Naive thymus-derived CD8-positive, alpha-beta T cell (primary cell): ENCODE measurements at regions not wholly inside any gene's neighbourhood (a gene's known extent, or its start where the extent isn't known, plus 50 kb on each side); places are given as distances from the start of the nearest gene placed in this dataset.

ENCODE experiments used
- ATAC-seq, 2 donors: fragments of 150-1000 bp; cut with Tn5 transposase in 1 of 2; sonication (Bioruptor Pico), chemical (Tn5 transposase) in 1 of 2; 1 replicate in 1 of 2; 2 replicates in 1 of 2; pipeline ENCODE4 v1.10.0; 2021; ENCODE audit warnings: mild to moderate bottlenecking in 2 of 2, moderate library complexity in 2 of 2
- POLR2A ChIA-PET: fragments of 350-600 bp; sonication (Branson Sonifier 250); formaldehyde crosslinking; loops from one replicate; lab custom pipeline; 2021; ENCODE audit warnings: antibody characterized with exemption; lab: Charles Lee
- DNase-seq, 10 donors: peaks; one replicate each; pipeline versions ENCODE4 v3.0.0 to v3.0.0-alpha.2; 2020 to 2022
- H3K27ac Mint-ChIP-seq, 10 donors: one replicate each; pipeline ENCODE4 v1.8.0; 2020 to 2022; ENCODE audit warnings: mild to moderate bottlenecking in 10 of 10, mixed read lengths in 10 of 10, moderate library complexity in 4 of 10, inconsistent platforms in 1 of 10
- H3K27me3 Mint-ChIP-seq, 5 donors: one replicate each; pipeline ENCODE4 v1.8.0; 2021 to 2022; ENCODE audit warnings: mixed read lengths in 5 of 5
- H3K36me3 Mint-ChIP-seq, 3 donors: one replicate each; pipeline ENCODE4 v1.8.0; 2020 to 2022; ENCODE audit warnings: mixed read lengths in 3 of 3, mild to moderate bottlenecking in 2 of 3, inconsistent platforms in 1 of 3
- H3K4me1 Mint-ChIP-seq, 4 donors: one replicate each; pipeline ENCODE4 v1.8.0; 2021 to 2022; ENCODE audit warnings: mixed read lengths in 4 of 4
- H3K4me3 Mint-ChIP-seq, 10 donors: one replicate each; pipeline ENCODE4 v1.8.0; 2020 to 2022; ENCODE audit warnings: mild to moderate bottlenecking in 10 of 10, mixed read lengths in 10 of 10, moderate library complexity in 6 of 10, inconsistent platforms in 1 of 10
- H3K9me3 Mint-ChIP-seq, 9 donors: one replicate each; pipeline ENCODE4 v1.8.0; 2020 to 2022; ENCODE audit warnings: mixed read lengths in 9 of 9, mild to moderate bottlenecking in 3 of 9, inconsistent platforms in 1 of 9, moderate library complexity in 1 of 9

DNA sequence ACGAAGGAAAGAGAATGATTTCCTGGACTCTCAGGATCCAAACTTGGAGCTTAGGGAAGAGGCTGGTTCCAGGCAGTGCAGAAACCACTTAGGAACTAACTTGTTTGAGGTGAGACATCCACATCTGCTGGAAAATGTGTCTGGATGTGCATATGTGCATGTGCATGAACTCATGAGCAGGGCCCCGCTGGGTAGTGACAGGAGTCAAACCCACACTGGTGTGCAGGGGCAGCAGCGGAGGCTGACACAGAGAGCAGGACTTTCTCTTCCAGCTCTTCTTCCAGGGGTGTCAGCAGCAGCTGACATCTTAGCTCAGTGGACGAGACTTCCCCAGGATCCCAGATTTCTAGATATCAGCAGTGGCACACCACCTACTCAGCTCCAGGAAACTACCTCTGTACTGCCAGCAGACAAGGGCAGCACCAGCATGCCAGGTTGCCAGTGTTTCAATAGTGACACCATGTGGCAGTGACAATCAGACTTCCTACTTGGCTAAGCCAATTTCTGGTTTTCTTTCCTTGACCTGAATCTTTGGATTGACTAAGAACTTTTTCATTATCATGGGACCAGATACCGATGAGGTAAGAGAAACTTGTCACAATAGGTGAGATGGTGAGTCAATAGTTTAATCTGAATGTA lies 227.5 kb upstream of the ZC3H12C start:
- no peak overlapping the region for H3K27ac Mint-ChIP-seq
- no peak overlapping the region for H3K4me3 Mint-ChIP-seq
- H3K4me1 Mint-ChIP-seq: no peaks in the 10 kb centered on the region
- DNase-seq: peak in 1 of 10 donors; percentile 48
- H3K27me3 Mint-ChIP-seq: peaks cover 0 to 10% (median 2%) of the 10 kb centered on the region in 5 donors
- POLR2A ChIA-PET: no interaction called here
- no peak for ATAC-seq
- H3K9me3 Mint-ChIP-seq: peaks cover 0 to 4% (median 0%) of the 10 kb centered on the region in 9 donors
- no peaks in the 10 kb centered on the region for H3K36me3 Mint-ChIP-seq

DNA sequence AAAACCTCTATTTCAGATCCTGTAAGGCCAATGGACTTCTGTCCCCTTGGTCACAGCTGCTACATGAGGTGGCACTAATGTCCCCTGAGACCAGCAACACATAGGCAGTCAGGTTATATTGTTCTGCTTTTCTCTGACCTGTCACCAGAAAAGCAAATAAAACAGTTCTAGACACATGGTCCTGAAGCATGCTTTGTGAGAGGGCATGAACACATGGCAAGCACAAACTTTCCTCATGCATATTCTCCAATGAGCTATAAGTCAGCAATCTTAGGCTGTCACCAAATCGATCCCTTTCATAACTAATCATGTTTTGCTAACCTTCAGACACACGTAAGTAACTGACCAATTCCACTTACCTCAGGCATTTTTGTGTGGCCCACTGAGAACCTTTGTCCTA lies 225.4 kb upstream of the ZC3H12C start:
- H3K27ac Mint-ChIP-seq: no peak overlapping the region
- no peak for ATAC-seq
- peaks cover 0 to 7% (median 2%) of the 10 kb centered on the region in 5 donors for H3K27me3 Mint-ChIP-seq
- no peak for DNase-seq
- H3K4me3 Mint-ChIP-seq: no peak overlapping the region
- no peaks in the 10 kb centered on the region for H3K4me1 Mint-ChIP-seq
- H3K36me3 Mint-ChIP-seq: no peaks in the 10 kb centered on the region
- peaks cover 0 to 5% (median 0%) of the 10 kb centered on the region in 9 donors for H3K9me3 Mint-ChIP-seq
- POLR2A ChIA-PET: no interaction called here

DNA sequence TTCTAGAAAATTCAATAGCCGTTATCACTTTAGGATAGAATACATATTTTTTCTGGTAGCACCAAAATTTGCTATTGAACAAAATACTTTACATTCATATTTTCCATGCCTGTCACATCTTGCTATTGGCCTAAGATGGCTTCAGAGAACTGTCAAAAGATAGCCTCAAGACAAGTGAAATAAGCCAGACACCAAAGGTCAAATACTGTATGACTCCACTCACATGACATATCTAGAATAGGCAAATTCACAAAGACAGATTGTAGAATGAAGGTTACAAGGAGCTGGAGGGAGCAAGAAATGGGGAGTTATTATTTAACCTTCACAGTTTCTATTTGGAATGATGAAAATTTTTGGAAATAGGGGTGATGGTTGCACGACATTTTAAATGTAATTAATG lies 223.7 kb upstream of the ZC3H12C start:
- Mint-ChIP-seq H3K27ac (no peak overlapping the region), H3K36me3 (no peaks in the 10 kb centered on the region), H3K4me3 (no peak overlapping the region), H3K9me3 (peaks cover 0 to 6% (median 0%) of the 10 kb centered on the region in 9 donors), H3K4me1 (no peaks in the 10 kb centered on the region), H3K27me3 (peaks cover 0 to 7% (median 2%) of the 10 kb centered on the region in 5 donors)
- DNase-seq (no peak), ATAC-seq (no peak)
- POLR2A ChIA-PET: no interaction called here

DNA sequence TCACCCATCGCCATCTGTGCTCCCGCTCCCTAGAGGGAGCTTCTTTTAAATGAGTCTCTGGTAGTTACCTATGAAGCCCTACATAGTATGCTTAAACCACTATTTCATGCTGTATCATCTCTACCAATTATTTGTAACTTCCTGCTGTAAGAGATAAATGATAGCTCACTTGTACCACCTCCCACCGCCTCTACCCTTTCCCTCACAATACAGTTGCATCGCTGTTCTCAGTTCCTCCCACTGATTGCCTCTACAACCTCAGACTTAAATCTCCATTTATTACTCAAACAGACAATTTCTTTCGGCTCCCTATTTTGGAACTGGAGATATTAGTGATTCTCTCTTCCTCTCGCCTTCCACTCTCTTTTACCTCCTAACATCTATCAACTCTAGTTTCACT lies 222.9 kb upstream of the ZC3H12C start:
- ATAC-seq (no peak), DNase-seq (no peak)
- H3K36me3 Mint-ChIP-seq: no peaks in the 10 kb centered on the region
- no peaks in the 10 kb centered on the region for H3K4me1 Mint-ChIP-seq
- no peak overlapping the region for H3K4me3 Mint-ChIP-seq
- H3K27ac Mint-ChIP-seq: no peak overlapping the region
- POLR2A ChIA-PET: no interaction called here
- H3K27me3 Mint-ChIP-seq: peaks cover 0 to 7% (median 2%) of the 10 kb centered on the region in 5 donors
- peaks cover 0 to 6% (median 0%) of the 10 kb centered on the region in 9 donors for H3K9me3 Mint-ChIP-seq

DNA sequence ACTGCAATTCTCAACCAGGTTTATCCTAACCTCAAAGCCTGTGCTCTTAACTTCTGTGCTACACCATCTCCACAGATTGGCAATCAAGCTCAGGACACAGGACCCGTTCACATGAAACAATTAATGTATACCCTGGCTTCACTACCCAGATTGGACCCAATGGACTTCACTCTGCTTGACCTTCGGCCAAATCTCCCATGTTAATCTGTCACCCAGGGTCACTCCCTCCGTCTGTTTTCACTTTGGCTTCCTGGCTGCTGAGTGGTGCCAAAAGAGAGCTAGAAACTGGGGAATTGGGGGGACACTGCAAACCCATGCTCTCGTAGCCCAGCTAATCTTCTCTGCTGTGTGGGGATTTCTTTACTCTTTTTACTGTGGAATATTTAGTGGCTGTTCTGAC lies 216.1 kb upstream of the ZC3H12C start:
- POLR2A ChIA-PET: no interaction called here
- Mint-ChIP-seq H3K4me3 (no peak overlapping the region), H3K27me3 (peaks cover 0 to 3% (median 0%) of the 10 kb centered on the region in 5 donors), H3K36me3 (no peaks in the 10 kb centered on the region), H3K27ac (no peak overlapping the region), H3K9me3 (peaks cover 0 to 6% (median 3%) of the 10 kb centered on the region in 9 donors), H3K4me1 (no peaks in the 10 kb centered on the region)
- ATAC-seq (no peak), DNase-seq (no peak)

DNA sequence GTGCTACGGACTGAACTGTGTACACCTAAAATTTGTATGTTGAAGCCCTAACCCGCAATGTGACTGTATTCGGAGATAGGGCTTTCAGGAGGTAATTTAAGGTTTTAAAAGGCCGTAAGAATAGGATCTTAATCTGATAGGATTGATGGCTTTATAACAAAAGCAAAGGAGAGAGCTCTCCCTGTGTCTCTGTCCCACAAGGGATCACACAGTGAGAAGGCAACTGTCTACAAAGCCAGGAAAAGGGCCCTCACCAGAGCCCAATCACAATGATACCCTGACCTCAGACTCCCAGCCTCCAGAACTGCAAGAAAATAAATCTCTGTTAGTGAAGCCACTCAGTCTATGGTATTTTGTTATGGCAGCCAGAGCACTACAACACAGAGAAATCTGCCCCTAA lies 208.7 kb upstream of the ZC3H12C start:
- POLR2A ChIA-PET: no interaction called here
- Mint-ChIP-seq H3K27me3 (peaks cover 4 to 22% (median 7%) of the 10 kb centered on the region in 5 donors), H3K4me3 (no peak overlapping the region), H3K27ac (no peak overlapping the region), H3K4me1 (no peaks in the 10 kb centered on the region), H3K36me3 (no peaks in the 10 kb centered on the region), H3K9me3 (peaks cover 0 to 22% (median 7%) of the 10 kb centered on the region in 9 donors)
- ATAC-seq: no peak
- no peak for DNase-seq

DNA sequence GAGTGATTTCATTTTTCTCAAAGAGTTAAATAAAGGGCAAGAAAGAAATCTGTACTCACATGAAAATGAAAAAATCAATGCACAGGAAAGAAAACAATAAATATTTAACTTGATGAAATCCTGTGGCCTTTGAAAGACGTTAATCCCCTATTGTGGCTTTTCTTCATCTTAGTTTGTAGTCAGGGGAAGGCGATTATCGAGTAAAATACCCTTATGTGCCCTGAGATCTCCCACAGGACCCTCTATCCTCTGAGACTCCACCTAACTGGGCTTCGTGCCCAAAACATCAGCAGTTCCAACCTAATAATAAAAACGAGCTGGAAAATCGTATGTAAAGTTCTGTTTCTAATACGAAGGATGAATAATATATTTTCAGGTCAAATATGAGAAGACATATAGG lies 208.2 kb upstream of the ZC3H12C start:
- no peak overlapping the region for H3K4me3 Mint-ChIP-seq
- POLR2A ChIA-PET: no interaction called here

DNA sequence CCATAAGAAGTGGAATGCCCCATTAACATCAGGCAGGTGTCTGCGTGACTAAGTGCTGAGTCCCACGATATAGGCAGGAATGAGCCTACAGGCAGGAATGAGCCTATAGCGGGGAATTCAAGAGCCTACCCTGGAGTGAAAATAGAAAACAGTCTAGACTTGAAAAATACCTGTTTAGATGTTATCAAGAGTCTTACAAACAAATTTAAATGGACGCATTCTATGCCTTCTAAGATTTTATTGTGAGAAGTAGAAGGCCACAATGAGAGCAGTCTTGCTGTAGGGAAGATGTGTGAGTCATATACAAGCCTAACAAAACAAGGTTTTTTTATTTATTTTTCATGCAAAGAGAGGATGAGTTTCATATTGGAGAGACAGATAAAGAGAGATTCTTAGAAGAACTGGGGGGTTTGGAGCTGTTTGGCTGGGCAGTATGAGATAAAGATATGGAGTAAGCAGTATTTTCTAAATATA lies 200.8 kb upstream of the ZC3H12C start:
- Mint-ChIP-seq H3K36me3 (no peaks in the 10 kb centered on the region), H3K4me1 (no peaks in the 10 kb centered on the region), H3K27ac (no peak overlapping the region), H3K27me3 (peaks cover 5 to 40% (median 7%) of the 10 kb centered on the region in 5 donors), H3K9me3 (peaks cover 0 to 6% (median 0%) of the 10 kb centered on the region in 9 donors), H3K4me3 (no peak overlapping the region)
- no peak for DNase-seq
- no peak for ATAC-seq
- POLR2A ChIA-PET: no interaction called here

More for the DNA sequence above, 208.2 kb upstream of the ZC3H12C start:
- no peaks in the 10 kb centered on the region for H3K36me3 Mint-ChIP-seq
- no peaks in the 10 kb centered on the region for H3K4me1 Mint-ChIP-seq
- H3K9me3 Mint-ChIP-seq: peaks cover 0 to 22% (median 7%) of the 10 kb centered on the region in 9 donors
- peaks cover 4 to 26% (median 7%) of the 10 kb centered on the region in 5 donors for H3K27me3 Mint-ChIP-seq
- DNase-seq (no peak), ATAC-seq (no peak)
- no peak overlapping the region for H3K27ac Mint-ChIP-seq

DNA sequence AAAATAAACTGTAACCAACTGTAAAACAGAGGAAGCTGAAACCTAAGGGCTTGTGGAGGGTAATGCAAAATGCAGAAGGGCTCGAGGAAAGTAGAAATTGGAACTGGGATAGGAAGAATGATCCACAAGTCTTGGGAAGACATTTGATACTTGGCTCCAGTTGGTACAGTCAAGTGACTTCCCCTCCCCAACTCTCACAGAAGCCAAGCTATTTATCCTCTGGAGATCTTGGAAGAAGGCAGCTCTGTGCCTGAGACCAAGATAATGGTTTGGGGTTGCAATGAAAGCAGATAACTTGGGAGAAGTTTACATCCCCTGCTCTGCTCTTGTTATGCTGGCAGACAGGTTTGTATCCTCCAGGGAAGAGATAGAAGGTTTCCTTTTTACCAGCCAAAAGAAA lies 198.9 kb upstream of the ZC3H12C start:
- DNase-seq (no peak), ATAC-seq (no peak)
- Mint-ChIP-seq H3K36me3 (peaks cover 0 to 15% (median 3%) of the 10 kb centered on the region in 3 donors), H3K27me3 (peaks cover 4 to 37% (median 7%) of the 10 kb centered on the region in 5 donors), H3K4me1 (no peaks in the 10 kb centered on the region), H3K27ac (no peak overlapping the region), H3K4me3 (no peak overlapping the region), H3K9me3 (peaks cover 0 to 19% (median 10%) of the 10 kb centered on the region in 9 donors)
- POLR2A ChIA-PET: no interaction called here

DNA sequence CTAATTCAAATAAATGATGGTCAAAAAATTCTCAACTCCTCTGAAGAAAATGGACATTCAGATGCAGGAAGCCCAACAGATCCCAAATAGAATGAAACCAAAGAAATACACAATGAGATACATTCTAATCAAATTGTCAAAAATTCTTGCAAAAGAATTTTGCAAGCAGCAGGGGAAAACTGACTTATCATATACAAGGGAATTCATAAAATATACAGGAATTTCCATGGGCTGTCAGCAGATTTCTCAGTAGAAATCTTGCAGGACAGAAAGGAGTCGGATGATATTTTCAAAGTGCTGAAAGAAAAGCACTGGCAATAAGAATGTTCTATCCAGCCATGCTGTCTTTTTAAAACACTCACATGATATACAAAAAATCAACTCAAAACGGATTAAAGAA lies 194.6 kb upstream of the ZC3H12C start:
- H3K27ac Mint-ChIP-seq: no peak overlapping the region
- DNase-seq (no peak), ATAC-seq (no peak)
- H3K27me3 Mint-ChIP-seq: peaks cover 2 to 17% (median 11%) of the 10 kb centered on the region in 5 donors
- H3K4me1 Mint-ChIP-seq: no peaks in the 10 kb centered on the region
- peaks cover 0 to 38% (median 12%) of the 10 kb centered on the region in 9 donors for H3K9me3 Mint-ChIP-seq
- peaks cover 0 to 21% (median 3%) of the 10 kb centered on the region in 3 donors for H3K36me3 Mint-ChIP-seq
- POLR2A ChIA-PET: no interaction called here
- no peak overlapping the region for H3K4me3 Mint-ChIP-seq

DNA sequence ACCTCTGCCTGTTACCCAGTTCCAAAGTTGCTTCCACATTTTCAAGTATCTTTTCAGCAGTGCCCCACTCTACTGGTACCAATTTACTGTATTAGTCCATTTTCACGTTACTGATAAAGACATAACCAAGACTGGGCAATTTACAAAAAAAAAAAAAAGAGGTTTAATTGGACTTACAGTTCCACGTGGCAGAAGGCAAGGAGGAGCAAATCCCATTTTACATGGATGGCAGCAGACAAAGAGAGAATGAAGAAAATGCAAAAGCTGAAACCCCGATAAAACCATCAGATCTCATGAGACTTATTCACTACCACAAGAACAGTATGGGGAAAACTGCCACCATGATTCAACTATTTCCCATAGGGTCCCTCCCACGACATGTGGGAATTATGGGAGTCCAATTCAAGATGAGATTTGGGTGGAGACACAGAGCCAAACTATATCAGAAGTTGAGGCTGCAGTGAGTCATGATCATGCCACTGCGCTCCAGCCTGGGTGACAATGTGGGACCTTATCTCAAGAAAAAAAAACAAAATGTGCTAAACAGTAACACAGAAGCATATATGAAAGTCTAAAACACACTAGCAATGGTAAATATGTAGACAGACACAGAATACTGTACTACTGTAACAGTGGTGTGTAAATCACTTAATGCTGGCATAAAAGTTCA lies 190.3 kb upstream of the ZC3H12C start:
- H3K27me3 Mint-ChIP-seq: peaks cover 2 to 14% (median 6%) of the 10 kb centered on the region in 5 donors

DNA sequence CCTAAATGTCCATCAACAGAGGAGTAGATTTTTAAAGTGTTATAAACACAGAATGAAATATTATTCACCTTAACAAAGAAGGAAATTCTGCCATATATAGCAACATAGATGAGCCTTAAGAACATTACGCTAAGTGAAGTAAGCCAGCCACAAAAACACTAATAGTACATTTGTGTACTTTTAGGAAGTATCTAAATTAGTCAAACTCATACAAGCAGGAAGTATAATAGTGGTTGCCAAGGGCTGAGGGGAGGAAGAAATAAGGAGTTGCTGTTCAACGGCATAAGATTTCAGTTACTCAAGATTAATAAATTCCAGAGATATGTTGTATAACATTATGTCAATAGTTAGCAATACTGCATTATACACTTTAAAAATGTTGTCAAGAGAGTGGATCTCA lies 181.7 kb upstream of the ZC3H12C start:
- H3K27me3 Mint-ChIP-seq: peaks cover 0 to 16% (median 0%) of the 10 kb centered on the region in 5 donors
- H3K9me3 Mint-ChIP-seq: peaks cover 0 to 23% (median 5%) of the 10 kb centered on the region in 9 donors
- no peaks in the 10 kb centered on the region for H3K4me1 Mint-ChIP-seq
- no peak overlapping the region for H3K27ac Mint-ChIP-seq
- POLR2A ChIA-PET: no interaction called here
- no peak for ATAC-seq
- DNase-seq: no peak
- H3K4me3 Mint-ChIP-seq: no peak overlapping the region
- H3K36me3 Mint-ChIP-seq: no peaks in the 10 kb centered on the region

More for the DNA sequence above, 190.3 kb upstream of the ZC3H12C start:
- H3K9me3 Mint-ChIP-seq: peaks cover 0 to 34% (median 11%) of the 10 kb centered on the region in 9 donors
- peaks cover 0 to 20% (median 3%) of the 10 kb centered on the region in 3 donors for H3K36me3 Mint-ChIP-seq
- no peak overlapping the region for H3K4me3 Mint-ChIP-seq
- no peak overlapping the region for H3K27ac Mint-ChIP-seq
- H3K4me1 Mint-ChIP-seq: no peaks in the 10 kb centered on the region
- ATAC-seq: no peak
- DNase-seq: no peak
- POLR2A ChIA-PET: no interaction called here

DNA sequence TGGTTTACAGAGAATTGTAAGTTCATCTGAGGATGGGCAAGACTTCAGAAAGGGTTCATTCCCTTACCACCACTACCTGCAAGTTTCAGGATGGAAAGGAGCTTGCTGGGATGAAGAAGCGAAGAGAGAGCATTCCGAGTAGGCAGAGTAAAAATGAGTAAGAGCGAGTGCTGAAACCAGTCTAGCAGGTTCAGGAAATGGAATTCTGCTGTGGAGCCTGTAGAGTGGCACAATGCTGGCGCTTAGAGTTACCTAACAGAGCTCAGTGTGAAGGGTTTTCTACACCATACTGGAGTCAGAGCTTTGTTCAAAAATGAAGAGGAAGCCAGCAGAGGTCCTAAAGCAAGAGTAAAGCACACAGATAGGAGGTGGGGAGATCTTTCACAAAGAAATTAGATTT lies 179.2 kb upstream of the ZC3H12C start:
- no peak overlapping the region for H3K27ac Mint-ChIP-seq

More for the DNA sequence above, 179.2 kb upstream of the ZC3H12C start:
- POLR2A ChIA-PET: no interaction called here
- H3K27me3 Mint-ChIP-seq: peaks cover 0 to 9% (median 0%) of the 10 kb centered on the region in 5 donors
- ATAC-seq: no peak
- no peak for DNase-seq
- no peaks in the 10 kb centered on the region for H3K4me1 Mint-ChIP-seq
- peaks cover 0 to 23% (median 5%) of the 10 kb centered on the region in 9 donors for H3K9me3 Mint-ChIP-seq
- no peaks in the 10 kb centered on the region for H3K36me3 Mint-ChIP-seq
- no peak overlapping the region for H3K4me3 Mint-ChIP-seq
